IPS-18a (cell line): ENCODE measurements at regions not wholly inside any gene's neighbourhood (a gene's known extent, or its start where the extent isn't known, plus 50 kb on each side); places are given as distances from the start of the nearest gene placed in this dataset.

Experiments used
- H3K27ac ChIP-seq: one replicate; pipeline ENCODE4 v1.5.1; 2013; ENCODE audit warnings: low read length
- H3K27me3 ChIP-seq: one replicate; pipeline ENCODE4 v1.6.1; 2013; ENCODE audit warnings: mild to moderate bottlenecking, low read length; ENCODE audit not compliant: control insufficient read depth, insufficient read depth
- H3K36me3 ChIP-seq: one replicate; pipeline ENCODE4 v1.6.1; 2013; ENCODE audit warnings: low read depth, low read length; ENCODE audit not compliant: control insufficient read depth
- H3K4me1 ChIP-seq: one replicate; pipeline ENCODE4 v1.6.1; 2013; ENCODE audit warnings: low read depth, low read length; ENCODE audit not compliant: control insufficient read depth
- H3K4me3 ChIP-seq: one replicate; pipeline ENCODE4 v1.5.1; 2013; ENCODE audit warnings: low read length
- H3K9ac ChIP-seq: one replicate; pipeline ENCODE4 v1.6.1; 2013; ENCODE audit warnings: mild to moderate bottlenecking, low read length, moderate library complexity
- H3K9me3 ChIP-seq: one replicate; pipeline ENCODE4 v1.6.1; 2013; ENCODE audit warnings: low read depth, low read length; ENCODE audit not compliant: control insufficient read depth

DNA sequence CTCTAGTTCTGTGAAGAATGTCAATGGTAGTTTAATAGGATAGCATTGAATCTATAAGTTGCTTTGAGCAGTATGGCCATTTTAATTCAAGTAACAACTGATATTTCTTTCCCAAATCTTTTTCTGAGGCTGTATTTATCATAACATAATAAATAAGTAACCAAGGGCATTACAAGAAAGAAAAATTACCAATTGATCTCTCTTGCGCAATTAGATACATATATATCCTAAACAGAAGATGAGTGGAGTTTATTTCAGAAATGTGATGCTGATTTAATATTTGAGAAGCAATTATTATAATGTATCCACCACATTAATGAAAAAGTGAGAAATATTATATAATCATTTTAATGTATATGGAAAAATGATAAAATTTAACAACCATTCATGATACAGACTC lies 802.5 kb upstream of the AGA start:
- Histone ChIP-seq H3K27me3 (no peaks in the 10 kb centered on the region), H3K27ac (no peak overlapping the region), H3K9me3 (no peaks in the 10 kb centered on the region), H3K36me3 (no peaks in the 10 kb centered on the region), H3K9ac (no peak overlapping the region), H3K4me3 (no peak overlapping the region), H3K4me1 (no peaks in the 10 kb centered on the region)

GRCh38 chr4:178255172-178255571 lies 812.9 kb upstream of the AGA start:
- H3K9ac ChIP-seq: no peak overlapping the region
- no peak overlapping the region for H3K4me3 ChIP-seq
- H3K27me3 ChIP-seq: no peaks in the 10 kb centered on the region
- H3K9me3 ChIP-seq: no peaks in the 10 kb centered on the region
- no peaks in the 10 kb centered on the region for H3K36me3 ChIP-seq
- H3K27ac ChIP-seq: no peak overlapping the region
- no peaks in the 10 kb centered on the region for H3K4me1 ChIP-seq

DNA sequence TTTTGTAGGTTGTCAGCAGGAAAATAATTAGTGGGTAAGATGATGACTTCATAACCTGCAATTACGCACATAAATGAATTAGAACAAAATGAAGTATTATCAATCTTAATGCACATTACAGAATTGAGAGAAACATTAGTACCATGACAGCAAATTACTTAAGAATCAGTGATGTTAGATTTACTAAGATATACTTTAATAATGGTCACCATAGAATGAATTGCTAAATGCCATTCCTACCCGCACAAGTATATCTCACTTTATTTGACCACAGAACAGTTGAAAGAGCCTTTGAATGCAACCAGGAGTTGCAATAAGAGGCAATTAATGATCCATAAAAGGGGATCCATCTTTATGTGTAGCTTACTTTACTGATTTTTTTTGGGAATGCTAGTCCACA lies 816.4 kb upstream of the AGA start:
- peaks cover 2% of the 10 kb centered on the region for H3K4me1 ChIP-seq
- H3K27ac ChIP-seq: no peak overlapping the region
- H3K9me3 ChIP-seq: no peaks in the 10 kb centered on the region
- no peaks in the 10 kb centered on the region for H3K36me3 ChIP-seq
- no peak overlapping the region for H3K4me3 ChIP-seq
- no peaks in the 10 kb centered on the region for H3K27me3 ChIP-seq
- no peak overlapping the region for H3K9ac ChIP-seq

DNA sequence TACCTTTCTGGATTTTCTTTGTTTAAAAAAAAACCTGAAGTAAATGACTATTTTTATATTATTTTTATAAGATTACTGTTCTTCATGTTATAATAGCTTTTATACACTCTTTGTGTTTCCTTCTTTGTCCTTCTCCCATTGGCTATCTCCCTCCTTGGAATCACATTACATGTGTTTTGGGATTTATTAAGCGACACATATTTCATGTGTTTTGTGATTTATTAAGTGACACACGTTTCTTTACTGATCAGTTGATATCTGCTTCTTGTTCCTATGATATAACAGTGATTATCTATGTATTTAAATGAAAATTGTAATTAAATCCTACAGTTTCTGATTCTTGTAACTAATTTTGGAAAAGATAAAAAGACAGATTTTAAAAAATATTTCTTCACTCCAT lies 817.3 kb upstream of the AGA start:
- Histone ChIP-seq H3K27ac (no peak overlapping the region), H3K9me3 (no peaks in the 10 kb centered on the region), H3K36me3 (no peaks in the 10 kb centered on the region), H3K9ac (no peak overlapping the region), H3K27me3 (no peaks in the 10 kb centered on the region), H3K4me3 (no peak overlapping the region), H3K4me1 (peaks cover 9% of the 10 kb centered on the region)

DNA sequence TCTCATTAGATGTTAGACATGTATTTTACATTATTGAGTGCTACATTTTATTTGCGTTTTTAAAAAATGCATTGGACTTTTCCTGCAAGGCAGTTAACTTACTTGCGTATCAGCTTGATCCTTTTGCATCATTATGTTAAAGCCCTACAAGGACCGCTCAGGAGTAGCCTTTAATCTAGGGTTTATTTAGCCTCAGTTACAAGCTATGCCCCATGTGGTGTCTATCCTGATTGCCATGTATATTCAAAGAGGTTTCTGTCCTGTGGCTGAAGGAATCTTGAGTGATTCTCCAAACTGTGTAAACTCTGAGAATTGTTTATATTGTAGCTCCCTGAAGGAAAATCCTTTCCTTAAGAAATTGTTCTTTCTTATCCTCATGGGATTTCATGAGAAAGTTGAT lies 821.8 kb upstream of the AGA start:
- H3K9ac ChIP-seq: no peak overlapping the region
- no peaks in the 10 kb centered on the region for H3K9me3 ChIP-seq
- no peaks in the 10 kb centered on the region for H3K36me3 ChIP-seq
- H3K4me3 ChIP-seq: no peak overlapping the region
- no peak overlapping the region for H3K27ac ChIP-seq
- H3K4me1 ChIP-seq: peaks cover 9% of the 10 kb centered on the region
- H3K27me3 ChIP-seq: no peaks in the 10 kb centered on the region

DNA sequence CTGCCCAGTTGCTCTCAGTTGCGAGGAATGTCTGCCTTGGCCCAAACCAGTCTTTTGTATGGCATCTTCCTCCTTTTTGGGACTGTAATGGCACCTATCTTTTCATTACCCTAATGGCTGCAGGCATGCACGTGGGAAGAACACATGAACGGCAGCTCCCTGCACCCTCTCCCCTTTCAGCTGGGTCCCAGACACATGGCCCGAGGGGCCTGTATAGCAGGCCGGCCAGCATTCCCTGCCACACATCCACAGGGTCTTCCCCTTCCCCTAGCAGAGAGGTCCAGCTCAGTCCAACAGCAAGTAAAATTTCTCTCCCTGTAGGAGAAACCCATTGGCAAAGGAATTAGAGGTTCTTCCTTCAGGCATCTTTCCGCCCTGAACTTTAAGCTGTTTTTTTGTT lies 829.1 kb upstream of the AGA start:
- no peaks in the 10 kb centered on the region for H3K27me3 ChIP-seq
- no peaks in the 10 kb centered on the region for H3K9me3 ChIP-seq

GRCh38 chr4:178273168-178273567 lies 830.9 kb upstream of the AGA start:
- Histone ChIP-seq H3K36me3 (no peaks in the 10 kb centered on the region), H3K9ac (no peak overlapping the region), H3K27ac (no peak overlapping the region), H3K4me3 (no peak overlapping the region), H3K9me3 (no peaks in the 10 kb centered on the region), H3K27me3 (no peaks in the 10 kb centered on the region), H3K4me1 (no peaks in the 10 kb centered on the region)

More for the DNA sequence above, 829.1 kb upstream of the AGA start:
- Histone ChIP-seq H3K4me1 (no peaks in the 10 kb centered on the region), H3K36me3 (no peaks in the 10 kb centered on the region), H3K4me3 (no peak overlapping the region), H3K9ac (no peak overlapping the region), H3K27ac (no peak overlapping the region)

GRCh38 chr4:178275671-178276360 lies 833.6 kb upstream of the AGA start:
- no peaks in the 10 kb centered on the region for H3K4me1 ChIP-seq
- no peaks in the 10 kb centered on the region for H3K27me3 ChIP-seq
- no peak overlapping the region for H3K9ac ChIP-seq
- H3K36me3 ChIP-seq: no peaks in the 10 kb centered on the region
- H3K9me3 ChIP-seq: no peaks in the 10 kb centered on the region
- H3K27ac ChIP-seq: no peak overlapping the region
- H3K4me3 ChIP-seq: no peak overlapping the region

DNA sequence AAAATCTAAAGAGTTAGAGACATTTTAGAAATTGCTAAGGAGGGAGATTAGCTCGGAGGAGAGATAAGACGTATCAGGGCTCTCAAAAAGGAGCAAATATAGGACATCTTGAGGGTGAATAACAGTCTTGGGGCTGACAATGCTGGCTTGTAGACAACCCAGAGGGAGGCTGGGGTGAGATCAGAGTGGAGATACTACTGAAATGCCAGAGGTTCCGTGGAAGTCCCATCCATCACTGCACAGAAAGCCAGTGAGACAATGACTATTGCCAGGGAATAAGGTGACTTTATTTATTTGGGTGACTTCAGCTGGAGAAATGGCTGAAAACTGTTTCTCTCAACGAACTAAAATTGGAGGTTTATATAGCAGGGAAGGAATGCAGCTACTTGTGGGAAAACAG lies 838.1 kb upstream of the AGA start:
- Histone ChIP-seq H3K9me3 (no peaks in the 10 kb centered on the region), H3K27ac (no peak overlapping the region), H3K4me1 (no peaks in the 10 kb centered on the region)

GRCh38 chr4:178288462-178288861 lies 846.2 kb upstream of the AGA start:
- Histone ChIP-seq H3K4me3 (no peak overlapping the region), H3K36me3 (no peaks in the 10 kb centered on the region), H3K9me3 (no peaks in the 10 kb centered on the region), H3K9ac (no peak overlapping the region), H3K27ac (no peak overlapping the region), H3K27me3 (no peaks in the 10 kb centered on the region), H3K4me1 (no peaks in the 10 kb centered on the region)

More for the DNA sequence above, 838.1 kb upstream of the AGA start:
- Histone ChIP-seq H3K4me3 (no peak overlapping the region), H3K9ac (no peak overlapping the region), H3K27me3 (no peaks in the 10 kb centered on the region), H3K36me3 (no peaks in the 10 kb centered on the region)

DNA sequence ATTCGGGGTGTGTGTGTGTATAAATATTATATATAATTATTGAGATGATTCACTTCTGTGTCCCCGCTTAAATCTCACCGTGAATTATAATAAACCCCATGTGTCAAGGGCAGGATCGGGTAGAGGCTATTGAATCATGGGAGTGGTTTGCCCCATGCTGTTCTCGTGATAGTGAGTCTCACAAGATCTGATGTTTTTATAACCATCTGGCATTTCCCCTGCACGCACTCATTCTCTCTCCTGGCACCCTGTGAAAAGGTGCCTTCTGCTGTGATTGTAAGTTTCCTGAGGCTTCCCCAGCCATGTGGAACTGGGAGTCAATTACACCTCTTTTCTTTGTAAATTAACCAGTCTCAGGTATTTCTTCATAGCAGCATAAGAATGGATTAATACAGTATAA lies 851.4 kb upstream of the AGA start:
- H3K9me3 ChIP-seq: no peaks in the 10 kb centered on the region

GRCh38 chr4:178296669-178297068 lies 854.4 kb upstream of the AGA start:
- H3K9ac ChIP-seq: no peak overlapping the region
- H3K4me3 ChIP-seq: no peak overlapping the region
- H3K4me1 ChIP-seq: no peaks in the 10 kb centered on the region
- no peak overlapping the region for H3K27ac ChIP-seq
- H3K9me3 ChIP-seq: no peaks in the 10 kb centered on the region
- H3K27me3 ChIP-seq: no peaks in the 10 kb centered on the region
- no peaks in the 10 kb centered on the region for H3K36me3 ChIP-seq

More for the DNA sequence above, 851.4 kb upstream of the AGA start:
- Histone ChIP-seq H3K27ac (no peak overlapping the region), H3K4me1 (no peaks in the 10 kb centered on the region), H3K9ac (no peak overlapping the region), H3K27me3 (no peaks in the 10 kb centered on the region), H3K4me3 (no peak overlapping the region), H3K36me3 (no peaks in the 10 kb centered on the region)
